Vagina (tissue), 2 donors: ENCODE measurements at regions not wholly inside any gene's neighbourhood (a gene's known extent, or its start where the extent isn't known, plus 50 kb on each side); places are given as distances from the start of the nearest gene placed in this dataset.

Source experiments
- POLR2A ChIP-seq, 2 donors: fragments of 450-650 bp; IDR thresholded peaks; one replicate each; pipeline ENCODE4 v1.6.1; 2017; ENCODE audit warnings: antibody characterized with exemption in 2 of 2, mild to moderate bottlenecking in 2 of 2, moderate library complexity in 2 of 2
- POLR2AphosphoS5 ChIP-seq, 2 donors: sonication (generic); formaldehyde crosslinking; IDR thresholded peaks; one replicate each; pipeline ENCODE4 v1.9.0; 2017; ENCODE audit warnings: antibody characterized with exemption in 2 of 2, mild to moderate bottlenecking in 2 of 2, low read depth in 1 of 2; ENCODE audit not compliant: insufficient read depth in 1 of 2
- TF ChIP-seq, protein P1 (sequence below), 3 experiments: fragments of 450-650 bp in 2 of 3; fragments of 200-600 bp in 1 of 3; sonication (generic) in 1 of 3; IDR thresholded peaks; one replicate each; pipeline ENCODE4 v1.5.1; 2017 to 2019; ENCODE audit warnings: antibody characterized with exemption in 3 of 3, mild to moderate bottlenecking in 2 of 3, moderate library complexity in 2 of 3

DNA sequence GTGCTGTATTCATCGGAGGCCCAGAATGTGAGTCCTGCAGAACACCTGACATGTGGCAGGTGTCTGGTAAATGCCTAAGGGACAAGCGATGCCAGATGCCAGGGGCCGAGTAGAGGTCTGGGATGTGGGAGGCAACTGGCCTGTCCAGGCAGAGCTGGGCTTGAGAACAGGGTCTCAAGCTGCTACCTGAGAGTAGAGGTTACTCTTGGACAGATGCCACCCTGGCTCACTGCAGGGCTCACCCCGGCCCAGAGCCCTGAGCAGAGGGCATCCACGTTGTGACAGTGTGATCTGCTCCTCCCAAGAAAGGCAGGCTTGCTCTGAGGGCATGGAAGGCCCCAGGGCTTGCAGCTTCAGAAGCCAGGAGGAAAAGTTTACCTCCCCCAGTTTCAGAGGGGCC is 692.0 kb upstream of the ID2 start:
- TF ChIP-seq, protein P1, sequence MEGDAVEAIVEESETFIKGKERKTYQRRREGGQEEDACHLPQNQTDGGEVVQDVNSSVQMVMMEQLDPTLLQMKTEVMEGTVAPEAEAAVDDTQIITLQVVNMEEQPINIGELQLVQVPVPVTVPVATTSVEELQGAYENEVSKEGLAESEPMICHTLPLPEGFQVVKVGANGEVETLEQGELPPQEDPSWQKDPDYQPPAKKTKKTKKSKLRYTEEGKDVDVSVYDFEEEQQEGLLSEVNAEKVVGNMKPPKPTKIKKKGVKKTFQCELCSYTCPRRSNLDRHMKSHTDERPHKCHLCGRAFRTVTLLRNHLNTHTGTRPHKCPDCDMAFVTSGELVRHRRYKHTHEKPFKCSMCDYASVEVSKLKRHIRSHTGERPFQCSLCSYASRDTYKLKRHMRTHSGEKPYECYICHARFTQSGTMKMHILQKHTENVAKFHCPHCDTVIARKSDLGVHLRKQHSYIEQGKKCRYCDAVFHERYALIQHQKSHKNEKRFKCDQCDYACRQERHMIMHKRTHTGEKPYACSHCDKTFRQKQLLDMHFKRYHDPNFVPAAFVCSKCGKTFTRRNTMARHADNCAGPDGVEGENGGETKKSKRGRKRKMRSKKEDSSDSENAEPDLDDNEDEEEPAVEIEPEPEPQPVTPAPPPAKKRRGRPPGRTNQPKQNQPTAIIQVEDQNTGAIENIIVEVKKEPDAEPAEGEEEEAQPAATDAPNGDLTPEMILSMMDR (IDR thresholded peaks at IDR 0.05) = no peak
- TF ChIP-seq POLR2AphosphoS5 (IDR thresholded peaks at IDR 0.05; ENCODE audit: insufficient read depth in 1 of 2, low read depth in 1 of 2) = no peak
- no peak for TF ChIP-seq POLR2A (IDR thresholded peaks at IDR 0.05)
